Lower leg skin (tissue), 3 donors: ENCODE measurements at regions not wholly inside any gene's neighbourhood (a gene's known extent, or its start where the extent isn't known, plus 50 kb on each side); places are given as distances from the start of the nearest gene placed in this dataset.

Source experiments
- POLR2A ChIP-seq, 2 donors: fragments of 450-650 bp; IDR thresholded peaks; one replicate each; pipeline ENCODE4 v1.6.1; 2016 to 2017; ENCODE audit warnings: antibody characterized with exemption in 2 of 2, mild to moderate bottlenecking in 1 of 2, moderate library complexity in 1 of 2
- TF ChIP-seq, protein P1 (sequence below), 3 donors: fragments of 450-650 bp; IDR thresholded peaks; one replicate each; pipeline ENCODE4 v1.5.1; 2016; ENCODE audit warnings: antibody characterized with exemption in 3 of 3, mild to moderate bottlenecking in 3 of 3, moderate library complexity in 2 of 3

DNA sequence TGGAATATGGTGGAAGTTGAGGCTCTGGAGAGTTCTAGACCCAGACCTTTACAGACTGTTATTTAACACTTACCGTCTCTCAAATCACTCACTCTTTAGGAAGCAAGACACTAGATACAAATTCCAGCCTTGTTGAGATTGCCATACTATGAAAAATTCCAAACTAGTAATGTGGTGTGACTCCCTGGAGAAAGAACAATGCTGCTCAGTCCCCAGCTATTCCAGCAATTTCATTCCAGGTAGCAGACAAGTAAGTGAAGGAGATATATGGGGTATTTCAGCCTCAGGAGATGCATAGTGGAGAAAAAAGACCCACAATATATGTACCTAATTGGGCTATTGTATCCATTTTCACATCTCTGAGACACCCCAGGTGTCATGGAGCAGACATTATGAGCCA is 678.9 kb upstream of the LMO3 start:
- TF ChIP-seq, protein P1, sequence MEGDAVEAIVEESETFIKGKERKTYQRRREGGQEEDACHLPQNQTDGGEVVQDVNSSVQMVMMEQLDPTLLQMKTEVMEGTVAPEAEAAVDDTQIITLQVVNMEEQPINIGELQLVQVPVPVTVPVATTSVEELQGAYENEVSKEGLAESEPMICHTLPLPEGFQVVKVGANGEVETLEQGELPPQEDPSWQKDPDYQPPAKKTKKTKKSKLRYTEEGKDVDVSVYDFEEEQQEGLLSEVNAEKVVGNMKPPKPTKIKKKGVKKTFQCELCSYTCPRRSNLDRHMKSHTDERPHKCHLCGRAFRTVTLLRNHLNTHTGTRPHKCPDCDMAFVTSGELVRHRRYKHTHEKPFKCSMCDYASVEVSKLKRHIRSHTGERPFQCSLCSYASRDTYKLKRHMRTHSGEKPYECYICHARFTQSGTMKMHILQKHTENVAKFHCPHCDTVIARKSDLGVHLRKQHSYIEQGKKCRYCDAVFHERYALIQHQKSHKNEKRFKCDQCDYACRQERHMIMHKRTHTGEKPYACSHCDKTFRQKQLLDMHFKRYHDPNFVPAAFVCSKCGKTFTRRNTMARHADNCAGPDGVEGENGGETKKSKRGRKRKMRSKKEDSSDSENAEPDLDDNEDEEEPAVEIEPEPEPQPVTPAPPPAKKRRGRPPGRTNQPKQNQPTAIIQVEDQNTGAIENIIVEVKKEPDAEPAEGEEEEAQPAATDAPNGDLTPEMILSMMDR (IDR thresholded peaks at IDR 0.05), result no peak
- TF ChIP-seq POLR2A (IDR thresholded peaks at IDR 0.05), result no peak
